ENCODE measurements at regions not wholly inside any gene's neighbourhood (a gene's known extent, or its start where the extent isn't known, plus 50 kb on each side); places are given as distances from the start of the nearest gene placed in this dataset.
A peak's percentile ranks its signal among the peaks of the same experiment; 100 is the strongest.

DNA sequence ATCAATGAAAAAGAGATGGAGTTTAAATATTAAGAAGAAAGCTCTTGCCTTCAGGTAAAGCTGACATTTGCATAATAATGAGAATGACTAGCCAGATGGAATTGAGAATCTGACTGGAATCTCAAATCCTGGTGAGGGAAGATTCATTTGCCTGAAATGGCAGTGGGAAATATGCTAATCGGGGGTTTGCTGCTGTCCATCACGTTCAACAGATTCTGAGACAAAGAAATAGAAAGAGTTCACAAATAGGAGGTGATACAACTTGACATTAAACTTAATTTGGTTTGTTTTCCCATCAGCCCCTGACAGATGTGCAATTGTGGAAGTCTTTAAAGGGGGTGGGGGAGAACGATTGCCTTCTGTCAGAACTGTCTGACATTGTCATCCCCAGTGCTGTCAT lies 347.4 kb downstream of the PDCD6IP start:
- TF ChIP-seq STAT1 (IDR thresholded peaks at IDR 0.05; ENCODE audit: unreplicated experiment) (no peak), ZNF331 (CRISPR knock-in tag; IDR thresholded peaks at IDR 0.05; ENCODE audit: low read depth) (no peak), POLR2AphosphoS5 (IDR thresholded peaks at IDR 0.05; ENCODE audit: low read depth) (no peak), CREB1 (CRISPR knock-in tag; IDR thresholded peaks at IDR 0.05; ENCODE audit: low read depth) (no peak)
- TF ChIP-seq, protein P1, sequence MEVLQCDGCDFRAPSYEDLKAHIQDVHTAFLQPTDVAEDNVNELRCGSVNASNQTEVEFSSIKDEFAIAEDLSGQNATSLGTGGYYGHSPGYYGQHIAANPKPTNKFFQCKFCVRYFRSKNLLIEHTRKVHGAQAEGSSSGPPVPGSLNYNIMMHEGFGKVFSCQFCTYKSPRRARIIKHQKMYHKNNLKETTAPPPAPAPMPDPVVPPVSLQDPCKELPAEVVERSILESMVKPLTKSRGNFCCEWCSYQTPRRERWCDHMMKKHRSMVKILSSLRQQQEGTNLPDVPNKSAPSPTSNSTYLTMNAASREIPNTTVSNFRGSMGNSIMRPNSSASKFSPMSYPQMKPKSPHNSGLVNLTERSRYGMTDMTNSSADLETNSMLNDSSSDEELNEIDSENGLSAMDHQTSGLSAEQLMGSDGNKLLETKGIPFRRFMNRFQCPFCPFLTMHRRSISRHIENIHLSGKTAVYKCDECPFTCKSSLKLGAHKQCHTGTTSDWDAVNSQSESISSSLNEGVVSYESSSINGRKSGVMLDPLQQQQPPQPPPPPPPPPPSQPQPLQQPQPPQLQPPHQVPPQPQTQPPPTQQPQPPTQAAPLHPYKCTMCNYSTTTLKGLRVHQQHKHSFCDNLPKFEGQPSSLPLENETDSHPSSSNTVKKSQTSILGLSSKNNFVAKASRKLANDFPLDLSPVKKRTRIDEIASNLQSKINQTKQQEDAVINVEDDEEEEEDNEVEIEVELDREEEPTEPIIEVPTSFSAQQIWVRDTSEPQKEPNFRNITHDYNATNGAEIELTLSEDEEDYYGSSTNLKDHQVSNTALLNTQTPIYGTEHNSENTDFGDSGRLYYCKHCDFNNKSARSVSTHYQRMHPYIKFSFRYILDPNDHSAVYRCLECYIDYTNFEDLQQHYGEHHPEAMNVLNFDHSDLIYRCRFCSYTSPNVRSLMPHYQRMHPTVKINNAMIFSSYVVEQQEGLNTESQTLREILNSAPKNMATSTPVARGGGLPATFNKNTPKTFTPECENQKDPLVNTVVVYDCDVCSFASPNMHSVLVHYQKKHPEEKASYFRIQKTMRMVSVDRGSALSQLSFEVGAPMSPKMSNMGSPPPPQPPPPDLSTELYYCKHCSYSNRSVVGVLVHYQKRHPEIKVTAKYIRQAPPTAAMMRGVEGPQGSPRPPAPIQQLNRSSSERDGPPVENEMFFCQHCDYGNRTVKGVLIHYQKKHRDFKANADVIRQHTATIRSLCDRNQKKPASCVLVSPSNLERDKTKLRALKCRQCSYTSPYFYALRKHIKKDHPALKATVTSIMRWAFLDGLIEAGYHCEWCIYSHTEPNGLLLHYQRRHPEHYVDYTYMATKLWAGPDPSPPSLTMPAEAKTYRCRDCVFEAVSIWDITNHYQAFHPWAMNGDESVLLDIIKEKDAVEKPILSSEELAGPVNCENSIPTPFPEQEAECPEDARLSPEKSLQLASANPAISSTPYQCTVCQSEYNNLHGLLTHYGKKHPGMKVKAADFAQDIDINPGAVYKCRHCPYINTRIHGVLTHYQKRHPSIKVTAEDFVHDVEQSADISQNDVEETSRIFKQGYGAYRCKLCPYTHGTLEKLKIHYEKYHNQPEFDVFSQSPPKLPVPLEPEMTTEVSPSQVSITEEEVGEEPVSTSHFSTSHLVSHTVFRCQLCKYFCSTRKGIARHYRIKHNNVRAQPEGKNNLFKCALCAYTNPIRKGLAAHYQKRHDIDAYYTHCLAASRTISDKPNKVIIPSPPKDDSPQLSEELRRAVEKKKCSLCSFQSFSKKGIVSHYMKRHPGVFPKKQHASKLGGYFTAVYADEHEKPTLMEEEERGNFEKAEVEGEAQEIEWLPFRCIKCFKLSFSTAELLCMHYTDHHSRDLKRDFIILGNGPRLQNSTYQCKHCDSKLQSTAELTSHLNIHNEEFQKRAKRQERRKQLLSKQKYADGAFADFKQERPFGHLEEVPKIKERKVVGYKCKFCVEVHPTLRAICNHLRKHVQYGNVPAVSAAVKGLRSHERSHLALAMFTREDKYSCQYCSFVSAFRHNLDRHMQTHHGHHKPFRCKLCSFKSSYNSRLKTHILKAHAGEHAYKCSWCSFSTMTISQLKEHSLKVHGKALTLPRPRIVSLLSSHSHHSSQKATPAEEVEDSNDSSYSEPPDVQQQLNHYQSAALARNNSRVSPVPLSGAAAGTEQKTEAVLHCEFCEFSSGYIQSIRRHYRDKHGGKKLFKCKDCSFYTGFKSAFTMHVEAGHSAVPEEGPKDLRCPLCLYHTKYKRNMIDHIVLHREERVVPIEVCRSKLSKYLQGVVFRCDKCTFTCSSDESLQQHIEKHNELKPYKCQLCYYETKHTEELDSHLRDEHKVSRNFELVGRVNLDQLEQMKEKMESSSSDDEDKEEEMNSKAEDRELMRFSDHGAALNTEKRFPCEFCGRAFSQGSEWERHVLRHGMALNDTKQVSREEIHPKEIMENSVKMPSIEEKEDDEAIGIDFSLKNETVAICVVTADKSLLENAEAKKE (CRISPR knock-in tag; IDR thresholded peaks at IDR 0.05): 0 out of 2 replicates have a peak, but pooled peaks have one; percentile 2
- Histone ChIP-seq H4K20me1 (replicated peaks; ENCODE audit: insufficient read depth) (no peaks in the 10 kb centered on the region), H3F3A (replicated peaks; ENCODE audit: low read depth) (no peaks in the 10 kb centered on the region), H3K4me1 (ENCODE audit: insufficient read depth) (peaks cover 8% of the 10 kb centered on the region; the same call in 1 of the 2 replicates), H3K4me3 (no peak overlapping the region), H3K36me3 (ENCODE audit: insufficient read depth) (no peaks in the 10 kb centered on the region), H2AFZ (no peak overlapping the region), H3K4me2 (0 out of 2 replicates have a peak overlapping the region, but pooled peaks have one; percentile 28), H3K27me3 (ENCODE audit: insufficient read depth) (no peaks in the 10 kb centered on the region), H3K9me2 (ENCODE audit: insufficient read depth) (peaks cover 10% of the 10 kb centered on the region; the same call in 1 of the 2 replicates), H3K27ac (ENCODE audit: low read depth) (no peak overlapping the region), H3K79me2 (replicated peaks; ENCODE audit: insufficient read depth) (no peaks in the 10 kb centered on the region)
- H3K4me3 Mint-ChIP-seq: no peak overlapping the region
- peak; percentile 27 for DNase-seq (ENCODE audit: low spot score)
- H3K4me1 Mint-ChIP-seq: peaks cover 15% of the 10 kb centered on the region
- H3K27me3 Mint-ChIP-seq (ENCODE audit: insufficient read depth, low read depth, poor library complexity): no peaks in the 10 kb centered on the region
- no peak for ATAC-seq
- H3K36me3 Mint-ChIP-seq (ENCODE audit: low read depth): no peaks in the 10 kb centered on the region
- H3K27ac Mint-ChIP-seq: no peak overlapping the region
- no peaks in the 10 kb centered on the region for H3K9me3 Mint-ChIP-seq

DNA sequence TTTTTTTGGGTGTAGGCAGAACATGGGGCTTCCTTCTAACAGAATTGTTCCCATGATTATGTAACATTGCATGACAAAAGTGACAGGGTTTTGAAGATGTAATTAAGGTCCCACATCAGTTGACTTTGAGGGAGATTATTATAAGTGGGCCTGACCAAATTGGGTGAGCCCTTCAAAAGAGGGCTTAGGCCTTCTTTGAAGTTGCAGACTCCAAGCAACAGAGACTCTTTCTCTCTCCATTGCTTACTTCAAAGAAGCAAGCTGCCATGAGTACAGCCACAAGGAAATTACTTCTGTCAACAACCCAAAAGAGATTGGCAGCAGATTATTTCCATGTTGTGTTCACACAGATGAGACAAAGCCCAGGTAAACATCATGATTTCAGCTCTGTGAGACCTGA lies 348.2 kb downstream of the PDCD6IP start:
- Histone ChIP-seq H3K79me2 (replicated peaks; ENCODE audit: insufficient read depth) (no peaks in the 10 kb centered on the region), H3K4me2 (no peak overlapping the region), H3K4me1 (ENCODE audit: insufficient read depth) (peaks cover 8% of the 10 kb centered on the region; the same call in 1 of the 2 replicates), H3K27ac (ENCODE audit: low read depth) (no peak overlapping the region), H4K20me1 (replicated peaks; ENCODE audit: insufficient read depth) (no peaks in the 10 kb centered on the region), H2AFZ (no peak overlapping the region), H3K27me3 (ENCODE audit: insufficient read depth) (no peaks in the 10 kb centered on the region), H3K36me3 (ENCODE audit: insufficient read depth) (no peaks in the 10 kb centered on the region), H3K4me3 (no peak overlapping the region), H3K9me2 (ENCODE audit: insufficient read depth) (peaks cover 10% of the 10 kb centered on the region; the same call in 1 of the 2 replicates), H3F3A (replicated peaks; ENCODE audit: low read depth) (no peaks in the 10 kb centered on the region)
- ATAC-seq (no peak), DNase-seq (ENCODE audit: low spot score) (no peak)
- Mint-ChIP-seq H3K4me3 (no peak overlapping the region), H3K27ac (no peak overlapping the region), H3K4me1 (peaks cover 18% of the 10 kb centered on the region), H3K36me3 (ENCODE audit: low read depth) (no peaks in the 10 kb centered on the region), H3K27me3 (ENCODE audit: insufficient read depth, low read depth, poor library complexity) (no peaks in the 10 kb centered on the region), H3K9me3 (no peaks in the 10 kb centered on the region)
- no peak for TF ChIP-seq NANOG (IDR thresholded peaks at IDR 0.05; ENCODE audit: borderline replicate concordance)
- no peak for TF ChIP-seq EZH2 (IDR thresholded peaks at IDR 0.05; ENCODE audit: low read depth, unreplicated experiment)
- no peak for TF ChIP-seq POLR2AphosphoS5 (IDR thresholded peaks at IDR 0.05; ENCODE audit: low read depth)
- TF ChIP-seq JUNB (IDR thresholded peaks at IDR 0.05; ENCODE audit: unreplicated experiment): no peak
- no peak for TF ChIP-seq CREB1 (CRISPR knock-in tag; IDR thresholded peaks at IDR 0.05; ENCODE audit: low read depth)
- TF ChIP-seq ZNF114 (CRISPR knock-in tag; IDR thresholded peaks at IDR 0.05): no peak
- TF ChIP-seq, protein P2, sequence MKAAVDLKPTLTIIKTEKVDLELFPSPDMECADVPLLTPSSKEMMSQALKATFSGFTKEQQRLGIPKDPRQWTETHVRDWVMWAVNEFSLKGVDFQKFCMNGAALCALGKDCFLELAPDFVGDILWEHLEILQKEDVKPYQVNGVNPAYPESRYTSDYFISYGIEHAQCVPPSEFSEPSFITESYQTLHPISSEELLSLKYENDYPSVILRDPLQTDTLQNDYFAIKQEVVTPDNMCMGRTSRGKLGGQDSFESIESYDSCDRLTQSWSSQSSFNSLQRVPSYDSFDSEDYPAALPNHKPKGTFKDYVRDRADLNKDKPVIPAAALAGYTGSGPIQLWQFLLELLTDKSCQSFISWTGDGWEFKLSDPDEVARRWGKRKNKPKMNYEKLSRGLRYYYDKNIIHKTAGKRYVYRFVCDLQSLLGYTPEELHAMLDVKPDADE (IDR thresholded peaks at IDR 0.05): no peak
- TF ChIP-seq STAT1 (IDR thresholded peaks at IDR 0.05; ENCODE audit: unreplicated experiment): no peak
- no peak for TF ChIP-seq ZNF331 (CRISPR knock-in tag; IDR thresholded peaks at IDR 0.05; ENCODE audit: low read depth)

Measured in GM23338 (cell line).